PFSK-1 (cell line): ENCODE measurements at regions not wholly inside any gene's neighbourhood (a gene's known extent, or its start where the extent isn't known, plus 50 kb on each side); places are given as distances from the start of the nearest gene placed in this dataset.

Source experiments
- FOXP2 ChIP-seq: optimal IDR thresholded peaks from 2 replicates; pipeline ENCODE3; 2011; ENCODE audit warnings: borderline replicate concordance, control low read depth, inconsistent platforms; ENCODE audit not compliant: insufficient read depth; ENCODE audit errors: extremely low read length, extremely low read depth
- POLR2AphosphoS5 ChIP-seq: IDR thresholded peaks from 2 replicates; pipeline ENCODE4 v1.6.1; 2012; ENCODE audit warnings: low read depth, mild to moderate bottlenecking, control low read depth, low read length, moderate library complexity
- SIN3A ChIP-seq: IDR thresholded peaks from 2 replicates; pipeline ENCODE4 v1.6.1; 2012; ENCODE audit warnings: mild to moderate bottlenecking, low read length, moderate library complexity, borderline replicate concordance; ENCODE audit not compliant: insufficient read depth
- TAF1 ChIP-seq: IDR thresholded peaks from 2 replicates; pipeline ENCODE4 v1.6.1; 2012; ENCODE audit warnings: low read length, control low read depth, borderline replicate concordance; ENCODE audit not compliant: insufficient read depth
- TF ChIP-seq, protein P1 (sequence below), 2 experiments: IDR thresholded peaks; 2 replicates each; pipeline versions ENCODE4 v1.6.1 to v1.8.0; 2011 to 2012; ENCODE audit warnings: low read depth in 2 of 2, low read length in 2 of 2, control low read depth in 1 of 2, inconsistent platforms in 1 of 2, mild to moderate bottlenecking in 1 of 2, moderate library complexity in 1 of 2; ENCODE audit not compliant: insufficient read depth in 1 of 2

DNA sequence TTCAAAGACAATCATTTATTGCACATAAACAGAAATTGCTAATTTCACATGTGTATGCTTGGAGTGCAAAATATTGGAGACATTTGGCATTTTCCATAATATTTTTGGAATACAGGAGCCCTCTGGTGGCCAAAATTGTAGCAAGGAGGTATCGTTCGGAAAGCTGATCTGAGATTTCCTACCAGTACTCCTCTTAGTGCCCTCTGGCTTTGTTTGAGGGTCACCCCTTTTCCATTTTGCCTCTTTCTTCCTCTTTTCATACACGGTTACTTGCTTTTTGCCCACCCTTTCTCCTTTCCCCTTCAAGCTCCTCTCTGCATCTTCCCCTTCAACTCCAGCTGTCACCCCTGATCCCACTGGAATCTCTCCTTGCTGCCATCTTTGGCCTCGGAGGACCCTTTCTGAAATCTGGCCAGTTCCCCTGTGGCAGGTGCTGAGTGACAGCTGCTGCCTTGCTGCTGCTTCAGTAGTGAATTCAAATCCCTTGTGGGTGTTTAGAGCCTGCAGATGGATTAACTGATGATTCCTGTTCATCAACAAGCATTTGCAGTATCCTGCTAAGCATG, 164.6 kb upstream of the PARP11 start:
- TF ChIP-seq POLR2AphosphoS5 (no peak), TAF1 (no peak), SIN3A (no peak), FOXP2 (no peak)
- TF ChIP-seq, protein P1, sequence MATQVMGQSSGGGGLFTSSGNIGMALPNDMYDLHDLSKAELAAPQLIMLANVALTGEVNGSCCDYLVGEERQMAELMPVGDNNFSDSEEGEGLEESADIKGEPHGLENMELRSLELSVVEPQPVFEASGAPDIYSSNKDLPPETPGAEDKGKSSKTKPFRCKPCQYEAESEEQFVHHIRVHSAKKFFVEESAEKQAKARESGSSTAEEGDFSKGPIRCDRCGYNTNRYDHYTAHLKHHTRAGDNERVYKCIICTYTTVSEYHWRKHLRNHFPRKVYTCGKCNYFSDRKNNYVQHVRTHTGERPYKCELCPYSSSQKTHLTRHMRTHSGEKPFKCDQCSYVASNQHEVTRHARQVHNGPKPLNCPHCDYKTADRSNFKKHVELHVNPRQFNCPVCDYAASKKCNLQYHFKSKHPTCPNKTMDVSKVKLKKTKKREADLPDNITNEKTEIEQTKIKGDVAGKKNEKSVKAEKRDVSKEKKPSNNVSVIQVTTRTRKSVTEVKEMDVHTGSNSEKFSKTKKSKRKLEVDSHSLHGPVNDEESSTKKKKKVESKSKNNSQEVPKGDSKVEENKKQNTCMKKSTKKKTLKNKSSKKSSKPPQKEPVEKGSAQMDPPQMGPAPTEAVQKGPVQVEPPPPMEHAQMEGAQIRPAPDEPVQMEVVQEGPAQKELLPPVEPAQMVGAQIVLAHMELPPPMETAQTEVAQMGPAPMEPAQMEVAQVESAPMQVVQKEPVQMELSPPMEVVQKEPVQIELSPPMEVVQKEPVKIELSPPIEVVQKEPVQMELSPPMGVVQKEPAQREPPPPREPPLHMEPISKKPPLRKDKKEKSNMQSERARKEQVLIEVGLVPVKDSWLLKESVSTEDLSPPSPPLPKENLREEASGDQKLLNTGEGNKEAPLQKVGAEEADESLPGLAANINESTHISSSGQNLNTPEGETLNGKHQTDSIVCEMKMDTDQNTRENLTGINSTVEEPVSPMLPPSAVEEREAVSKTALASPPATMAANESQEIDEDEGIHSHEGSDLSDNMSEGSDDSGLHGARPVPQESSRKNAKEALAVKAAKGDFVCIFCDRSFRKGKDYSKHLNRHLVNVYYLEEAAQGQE (IDR thresholded peaks at IDR 0.05; ENCODE audit: insufficient read depth in 1 of 2, low read depth in 2 of 2, low read length in 2 of 2) = no peak
